Panc1 (cell line): ENCODE measurements at regions not wholly inside any gene's neighbourhood (a gene's known extent, or its start where the extent isn't known, plus 50 kb on each side); places are given as distances from the start of the nearest gene placed in this dataset.

ENCODE experiments used
- ATAC-seq: fragments of 200-7000 bp; cut with Tn5 transposase; 2 replicates; pipeline ENCODE4 v1.9.1; 2020; ENCODE audit warnings: mild to moderate bottlenecking, moderate library complexity
- BruUV-seq: library from RNA; stranded (reverse); fragments of 400-500 nt; replicated peaks from 2 replicates; lab custom pipeline; 2021; lab: Mats Ljungman, UMichigan
- CTCF ChIA-PET: fragments of 300-600 bp; sonication (Branson Sonifier 250); formaldehyde crosslinking; loops from one replicate; lab custom pipeline; 2022; ENCODE audit warnings: antibody characterized with exemption; lab: Charles Lee
- POLR2A ChIA-PET: fragments of 300-600 bp; sonication (Branson Sonifier 250); formaldehyde crosslinking; loops from one replicate; lab custom pipeline; 2022; ENCODE audit warnings: antibody characterized with exemption; lab: Charles Lee
- DNase-seq: peaks from one replicate; pipeline ENCODE4 v3.0.0-alpha.2; 2010; ENCODE audit warnings: low read depth, low spot score
- H3K27ac ChIP-seq: 2 replicates; pipeline ENCODE4 v1.5.1; 2011; ENCODE audit warnings: mild to moderate bottlenecking, low read length, inconsistent platforms
- H3K27me3 ChIP-seq: fragments of 200-500 bp; sonication (Bioruptor generic); 2 replicates; pipeline ENCODE4 v1.6.0; 2014; ENCODE audit warnings: low read length, inconsistent platforms; ENCODE audit not compliant: control insufficient read depth, insufficient read depth
- H3K36me3 ChIP-seq: fragments of 200-500 bp; sonication (Bioruptor generic); 2 replicates; pipeline ENCODE4 v1.5.1; 2014; ENCODE audit warnings: inconsistent platforms, mild to moderate bottlenecking, low read length, moderate library complexity; ENCODE audit not compliant: control insufficient read depth, insufficient read depth
- H3K4me1 ChIP-seq: 2 replicates; pipeline ENCODE4 v1.5.1; 2011; ENCODE audit warnings: inconsistent platforms, mild to moderate bottlenecking, low read length, moderate library complexity; ENCODE audit not compliant: control insufficient read depth, insufficient read depth
- H3K4me3 ChIP-seq, 2 experiments: 2 replicates each; pipeline ENCODE4 v1.5.1; 2011 to 2012; ENCODE audit warnings: low read depth in 2 of 2, low read length in 2 of 2, mild to moderate bottlenecking in 2 of 2, inconsistent platforms in 1 of 2, moderate library complexity in 1 of 2
- H3K9me3 ChIP-seq: fragments of 200-500 bp; sonication (Bioruptor generic); 2 replicates; pipeline ENCODE4 v1.5.1; 2014; ENCODE audit warnings: low read depth, mild to moderate bottlenecking, inconsistent platforms, low read length, moderate library complexity; ENCODE audit not compliant: control insufficient read depth, insufficient read depth
- POLR2AphosphoS5 ChIP-seq: IDR thresholded peaks from 2 replicates; pipeline ENCODE4 v1.6.1; 2012; ENCODE audit warnings: mild to moderate bottlenecking, low read depth, low read length, moderate library complexity
- SIN3A ChIP-seq: IDR thresholded peaks from 2 replicates; pipeline ENCODE4 v1.6.1; 2012; ENCODE audit warnings: low read depth, mild to moderate bottlenecking, low read length, moderate library complexity, borderline replicate concordance; ENCODE audit not compliant: insufficient read depth
- TCF7L2 ChIP-seq: IDR thresholded peaks from 2 replicates; pipeline ENCODE4 v1.6.1; 2011; ENCODE audit warnings: mild to moderate bottlenecking, low read depth, low read length, inconsistent platforms
- in situ Hi-C: cut with HindIII; loops from 2 replicates; pipeline ENCODE4 v1.10.0; 2016; ENCODE audit warnings: low sequenced_read_pairs, low pct_unique_long_range_greater_than_20kb
- intact Hi-C: fragments of 100-400 bp; cut with micrococcal nuclease; formaldehyde crosslinking; loops from one replicate; pipeline ENCODE4 v1.10.0; 2022; ENCODE audit not compliant: unreplicated experiment
- TF ChIP-seq, protein P1 (sequence below), 2 experiments: IDR thresholded peaks; 2 replicates each; pipeline ENCODE4 v1.6.1; 2011 to 2012; ENCODE audit warnings: low read depth in 2 of 2, control low read depth in 1 of 2, low read length in 1 of 2, mild to moderate bottlenecking in 1 of 2, moderate library complexity in 1 of 2; ENCODE audit not compliant: insufficient read depth in 1 of 2
- TF ChIP-seq, protein P2 (sequence below): fragments of 450-650 bp; IDR thresholded peaks from 2 replicates; pipeline ENCODE4 v1.5.1; 2017; ENCODE audit warnings: mild to moderate bottlenecking

- no peak for TF ChIP-seq SIN3A
- TF ChIP-seq POLR2AphosphoS5: no peak
- in situ Hi-C loops (no loop called here), intact Hi-C loops (no loop called here)
- no peak overlapping the region for H3K27ac ChIP-seq
- no peak for ATAC-seq
- H3K4me1 ChIP-seq: no peaks in the 10 kb centered on the region
- BruUV-seq: no TSS peak
- no peaks in the 10 kb centered on the region for H3K9me3 ChIP-seq
- CTCF ChIA-PET: interaction anchor here (1.7 kb wide), 1 partner anchor 201 kb away, joined by 7 read pairs; no protein-coding TSS in a partner anchor
- H3K4me3 ChIP-seq: no peak overlapping the region
- POLR2A ChIA-PET: no interaction called here
- no peaks in the 10 kb centered on the region for H3K36me3 ChIP-seq
- peaks cover 2% of the 10 kb centered on the region for H3K27me3 ChIP-seq
- no peak for DNase-seq
Measured at GRCh38 chr7:64916-65341, 127.4 kb upstream of the FAM20C start.

DNA sequence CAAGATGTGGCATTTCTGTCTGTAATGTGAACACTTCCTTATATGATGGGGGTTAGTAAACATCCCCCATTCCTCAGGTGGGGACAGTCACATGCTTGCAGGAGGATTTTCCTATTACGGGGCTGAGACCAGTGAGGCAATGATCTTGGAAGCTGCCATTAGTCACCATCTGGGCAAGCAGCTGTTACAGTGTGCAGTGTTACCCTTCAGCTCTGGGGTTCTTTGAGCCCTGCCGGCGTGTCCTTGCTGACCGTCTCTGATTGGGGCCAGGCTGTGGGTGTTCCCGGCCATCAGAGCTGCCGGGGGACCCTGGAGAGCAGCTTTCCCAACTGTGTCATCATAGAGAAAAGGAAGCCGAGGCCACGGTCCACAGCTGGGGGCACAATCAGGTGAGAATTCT, 126.8 kb upstream of the FAM20C start:
- H3K27me3 ChIP-seq: no peaks in the 10 kb centered on the region; the same call in 1 of the 2 replicates
- no peaks in the 10 kb centered on the region for H3K9me3 ChIP-seq
- H3K27ac ChIP-seq: no peak overlapping the region
- in situ Hi-C loops: no loop called here
- TF ChIP-seq TCF7L2 (no peak), SIN3A (no peak), POLR2AphosphoS5 (no peak)
- TF ChIP-seq, protein P1, sequence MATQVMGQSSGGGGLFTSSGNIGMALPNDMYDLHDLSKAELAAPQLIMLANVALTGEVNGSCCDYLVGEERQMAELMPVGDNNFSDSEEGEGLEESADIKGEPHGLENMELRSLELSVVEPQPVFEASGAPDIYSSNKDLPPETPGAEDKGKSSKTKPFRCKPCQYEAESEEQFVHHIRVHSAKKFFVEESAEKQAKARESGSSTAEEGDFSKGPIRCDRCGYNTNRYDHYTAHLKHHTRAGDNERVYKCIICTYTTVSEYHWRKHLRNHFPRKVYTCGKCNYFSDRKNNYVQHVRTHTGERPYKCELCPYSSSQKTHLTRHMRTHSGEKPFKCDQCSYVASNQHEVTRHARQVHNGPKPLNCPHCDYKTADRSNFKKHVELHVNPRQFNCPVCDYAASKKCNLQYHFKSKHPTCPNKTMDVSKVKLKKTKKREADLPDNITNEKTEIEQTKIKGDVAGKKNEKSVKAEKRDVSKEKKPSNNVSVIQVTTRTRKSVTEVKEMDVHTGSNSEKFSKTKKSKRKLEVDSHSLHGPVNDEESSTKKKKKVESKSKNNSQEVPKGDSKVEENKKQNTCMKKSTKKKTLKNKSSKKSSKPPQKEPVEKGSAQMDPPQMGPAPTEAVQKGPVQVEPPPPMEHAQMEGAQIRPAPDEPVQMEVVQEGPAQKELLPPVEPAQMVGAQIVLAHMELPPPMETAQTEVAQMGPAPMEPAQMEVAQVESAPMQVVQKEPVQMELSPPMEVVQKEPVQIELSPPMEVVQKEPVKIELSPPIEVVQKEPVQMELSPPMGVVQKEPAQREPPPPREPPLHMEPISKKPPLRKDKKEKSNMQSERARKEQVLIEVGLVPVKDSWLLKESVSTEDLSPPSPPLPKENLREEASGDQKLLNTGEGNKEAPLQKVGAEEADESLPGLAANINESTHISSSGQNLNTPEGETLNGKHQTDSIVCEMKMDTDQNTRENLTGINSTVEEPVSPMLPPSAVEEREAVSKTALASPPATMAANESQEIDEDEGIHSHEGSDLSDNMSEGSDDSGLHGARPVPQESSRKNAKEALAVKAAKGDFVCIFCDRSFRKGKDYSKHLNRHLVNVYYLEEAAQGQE (IDR thresholded peaks at IDR 0.05; ENCODE audit: insufficient read depth in 1 of 2, low read depth in 2 of 2, low read length in 1 of 2): no peak
- TF ChIP-seq, protein P2, sequence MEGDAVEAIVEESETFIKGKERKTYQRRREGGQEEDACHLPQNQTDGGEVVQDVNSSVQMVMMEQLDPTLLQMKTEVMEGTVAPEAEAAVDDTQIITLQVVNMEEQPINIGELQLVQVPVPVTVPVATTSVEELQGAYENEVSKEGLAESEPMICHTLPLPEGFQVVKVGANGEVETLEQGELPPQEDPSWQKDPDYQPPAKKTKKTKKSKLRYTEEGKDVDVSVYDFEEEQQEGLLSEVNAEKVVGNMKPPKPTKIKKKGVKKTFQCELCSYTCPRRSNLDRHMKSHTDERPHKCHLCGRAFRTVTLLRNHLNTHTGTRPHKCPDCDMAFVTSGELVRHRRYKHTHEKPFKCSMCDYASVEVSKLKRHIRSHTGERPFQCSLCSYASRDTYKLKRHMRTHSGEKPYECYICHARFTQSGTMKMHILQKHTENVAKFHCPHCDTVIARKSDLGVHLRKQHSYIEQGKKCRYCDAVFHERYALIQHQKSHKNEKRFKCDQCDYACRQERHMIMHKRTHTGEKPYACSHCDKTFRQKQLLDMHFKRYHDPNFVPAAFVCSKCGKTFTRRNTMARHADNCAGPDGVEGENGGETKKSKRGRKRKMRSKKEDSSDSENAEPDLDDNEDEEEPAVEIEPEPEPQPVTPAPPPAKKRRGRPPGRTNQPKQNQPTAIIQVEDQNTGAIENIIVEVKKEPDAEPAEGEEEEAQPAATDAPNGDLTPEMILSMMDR: no peak
- DNase-seq (no peak), ATAC-seq (no peak)
- CTCF ChIA-PET: no interaction called here
- intact Hi-C loops: no loop called here
- no peaks in the 10 kb centered on the region for H3K4me1 ChIP-seq
- no peak overlapping the region for H3K4me3 ChIP-seq
- no TSS peak for BruUV-seq
- POLR2A ChIA-PET: no interaction called here
- no peaks in the 10 kb centered on the region for H3K36me3 ChIP-seq

- DNase-seq: no peak
- ChIA-PET POLR2A (no interaction called here), CTCF (no interaction called here)
- H3K9me3 ChIP-seq: no peaks in the 10 kb centered on the region
- no peak for ATAC-seq
- H3K27ac ChIP-seq: no peak overlapping the region
- in situ Hi-C loops (no loop called here), intact Hi-C loops (no loop called here)
- no peaks in the 10 kb centered on the region; the same call in 1 of the 2 replicates for H3K27me3 ChIP-seq
- TF ChIP-seq, protein P2: no peak
- TF ChIP-seq POLR2AphosphoS5 (no peak), SIN3A (no peak), TCF7L2 (no peak)
- TF ChIP-seq, protein P1 (IDR thresholded peaks at IDR 0.05; ENCODE audit: insufficient read depth in 1 of 2, low read depth in 2 of 2, low read length in 1 of 2): no peak
- BruUV-seq: no TSS peak
- no peaks in the 10 kb centered on the region for H3K36me3 ChIP-seq
- no peak overlapping the region for H3K4me3 ChIP-seq
- no peaks in the 10 kb centered on the region for H3K4me1 ChIP-seq
Measured at GRCh38 chr7:66296-66695, 126.1 kb upstream of the FAM20C start.
